ENCODE measurements at regions not wholly inside any gene's neighbourhood (a gene's known extent, or its start where the extent isn't known, plus 50 kb on each side); places are given as distances from the start of the nearest gene placed in this dataset.

GRCh38 chr14:85191986-85192385, 338.0 kb upstream of the FLRT2 start:
- no peak for DNase-seq (ENCODE audit: low spot score)

DNA sequence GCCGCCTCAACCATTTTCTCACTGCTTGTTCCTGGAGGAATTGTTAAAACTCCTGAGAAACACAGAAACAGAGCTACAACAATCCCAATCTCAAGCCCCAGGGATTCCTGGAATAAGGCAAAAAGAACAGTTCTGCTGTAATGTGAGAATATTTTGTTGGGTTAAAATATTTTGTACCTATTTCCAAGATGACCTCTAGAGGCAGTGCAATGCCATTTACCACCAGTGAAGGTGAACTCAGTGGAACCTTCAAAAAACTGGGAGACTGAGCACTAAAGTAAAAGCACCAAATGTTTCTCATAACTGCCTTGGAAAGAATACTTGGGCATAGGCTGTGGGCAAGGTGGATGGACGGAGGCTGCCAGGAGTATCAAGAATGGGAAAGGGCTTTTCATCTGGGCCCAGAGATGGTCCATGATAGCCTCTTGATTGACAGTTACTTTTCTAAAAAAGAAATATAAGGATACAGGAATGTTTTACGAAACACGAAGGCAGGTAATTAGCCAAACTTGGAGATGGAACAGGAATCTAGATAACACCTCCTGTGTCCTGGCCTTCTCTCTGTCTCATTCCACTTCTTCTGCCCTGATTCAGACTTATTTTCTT, 334.0 kb upstream of the FLRT2 start:
- DNase-seq (ENCODE audit: low spot score), result no peak

- DNase-seq (ENCODE audit: low spot score), result no peak
Observed at GRCh38 chr14:85198001-85198400, 331.9 kb upstream of the FLRT2 start.

GRCh38 chr14:85205875-85206274, 324.1 kb upstream of the FLRT2 start:
- no peak for DNase-seq (ENCODE audit: low spot score)

GRCh38 chr14:85214471-85214870, 315.5 kb upstream of the FLRT2 start:
- no peak for DNase-seq (ENCODE audit: low spot score)

DNA sequence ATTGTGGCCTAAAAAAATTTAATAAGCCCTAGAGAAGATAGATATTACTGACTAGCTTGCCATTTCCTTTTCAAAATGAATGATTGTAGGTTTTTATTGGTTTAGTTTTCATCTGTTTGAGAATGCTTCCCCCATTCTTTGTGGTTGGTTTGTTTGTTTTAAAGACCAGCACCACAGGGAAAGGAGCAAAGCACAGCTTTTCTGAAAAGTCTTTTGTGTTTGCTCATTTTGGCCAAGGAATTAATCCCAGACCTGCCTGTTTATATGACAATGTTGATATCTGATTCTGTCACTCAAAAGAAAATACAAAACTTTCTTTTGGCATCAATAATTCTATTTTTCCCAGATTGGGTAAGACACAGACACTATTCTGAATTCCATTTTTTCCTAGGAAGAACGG, 312.5 kb upstream of the FLRT2 start:
- DNase-seq (ENCODE audit: low spot score), result peak; percentile 43

- DNase-seq (ENCODE audit: low spot score), result no peak
Observed at GRCh38 chr14:85218982-85219381, 311.0 kb upstream of the FLRT2 start.

GRCh38 chr14:85221832-85222231, 308.1 kb upstream of the FLRT2 start:
- no peak for DNase-seq (ENCODE audit: low spot score)

DNA sequence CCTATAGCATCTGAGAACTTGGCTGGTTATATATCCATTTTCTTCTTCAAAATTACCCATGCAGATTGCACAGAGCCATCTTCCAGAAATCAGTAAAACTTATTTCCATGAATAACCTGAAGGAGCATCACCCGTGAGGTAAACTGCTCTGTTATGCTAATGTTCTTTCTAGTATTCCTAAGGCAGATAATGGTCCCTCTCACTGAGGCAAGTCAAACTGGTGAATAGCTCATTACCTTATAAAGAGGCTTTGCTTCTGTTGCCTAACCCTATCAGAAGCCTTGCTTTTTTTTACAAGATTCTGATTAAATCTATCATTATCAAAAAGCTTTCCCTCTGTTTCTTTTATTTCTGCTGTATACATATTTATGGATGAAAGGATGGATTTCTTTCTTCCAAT, 307.6 kb upstream of the FLRT2 start:
- DNase-seq (ENCODE audit: low spot score), result no peak

DNA sequence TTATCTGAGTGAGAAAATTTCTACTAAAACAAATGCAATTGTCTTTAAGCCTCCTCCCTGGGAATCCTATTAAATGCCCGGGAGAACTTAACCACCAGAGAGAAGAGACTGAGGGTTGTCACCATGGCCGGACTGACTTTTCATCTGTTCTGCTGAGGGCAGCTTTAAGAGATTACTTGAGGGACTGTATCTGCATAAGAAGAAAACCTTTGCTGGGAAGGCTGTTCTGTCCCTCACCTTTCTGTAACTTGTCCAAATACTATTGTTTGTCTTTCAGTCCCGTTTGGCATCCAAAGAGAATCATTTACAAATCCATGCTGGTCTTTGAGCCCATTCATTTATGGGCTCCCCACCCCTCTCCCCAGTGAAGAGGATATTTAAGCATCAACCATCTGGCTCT, 306.3 kb upstream of the FLRT2 start:
- DNase-seq (ENCODE audit: low spot score), result no peak

DNA sequence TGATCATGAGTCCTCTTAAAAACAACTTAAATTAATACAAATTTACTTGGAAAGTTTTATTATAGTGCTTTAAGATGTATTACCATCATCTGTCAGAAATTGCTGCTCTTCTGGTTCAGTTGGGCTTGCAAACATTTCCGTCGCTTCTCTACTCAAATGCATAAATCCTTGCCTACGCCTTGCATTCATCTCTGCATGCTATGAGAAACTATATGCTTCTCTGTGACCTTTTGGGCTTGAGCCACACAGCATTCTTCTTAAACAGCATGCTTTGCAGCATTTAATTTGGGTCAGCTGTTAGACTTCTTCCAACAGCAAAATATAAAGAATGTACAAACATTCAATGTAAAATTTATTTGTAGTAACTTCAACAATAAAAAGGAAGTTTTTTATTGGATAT, 305.7 kb upstream of the FLRT2 start:
- no peak for DNase-seq (ENCODE audit: low spot score)

DNA sequence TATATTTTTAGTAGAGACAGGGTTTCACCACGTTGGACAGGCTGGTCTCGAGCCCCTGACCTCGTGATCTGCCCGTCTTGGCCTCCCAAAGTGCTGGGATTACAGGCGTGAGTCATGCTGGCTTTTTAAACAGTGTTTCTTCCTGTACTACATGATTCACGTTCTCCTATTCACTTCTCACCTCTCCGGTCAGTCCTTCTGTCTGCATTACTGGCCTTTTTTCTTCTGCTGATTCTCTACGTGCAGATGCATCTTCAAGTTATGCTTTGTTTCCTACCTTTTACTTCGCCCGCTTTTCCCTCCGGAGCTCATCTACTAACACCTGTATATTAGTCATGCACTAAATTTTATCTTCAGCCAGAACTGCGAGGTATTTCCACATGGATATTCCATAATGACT, 296.2 kb upstream of the FLRT2 start:
- peak; percentile 90 for DNase-seq (ENCODE audit: low spot score)

DNA sequence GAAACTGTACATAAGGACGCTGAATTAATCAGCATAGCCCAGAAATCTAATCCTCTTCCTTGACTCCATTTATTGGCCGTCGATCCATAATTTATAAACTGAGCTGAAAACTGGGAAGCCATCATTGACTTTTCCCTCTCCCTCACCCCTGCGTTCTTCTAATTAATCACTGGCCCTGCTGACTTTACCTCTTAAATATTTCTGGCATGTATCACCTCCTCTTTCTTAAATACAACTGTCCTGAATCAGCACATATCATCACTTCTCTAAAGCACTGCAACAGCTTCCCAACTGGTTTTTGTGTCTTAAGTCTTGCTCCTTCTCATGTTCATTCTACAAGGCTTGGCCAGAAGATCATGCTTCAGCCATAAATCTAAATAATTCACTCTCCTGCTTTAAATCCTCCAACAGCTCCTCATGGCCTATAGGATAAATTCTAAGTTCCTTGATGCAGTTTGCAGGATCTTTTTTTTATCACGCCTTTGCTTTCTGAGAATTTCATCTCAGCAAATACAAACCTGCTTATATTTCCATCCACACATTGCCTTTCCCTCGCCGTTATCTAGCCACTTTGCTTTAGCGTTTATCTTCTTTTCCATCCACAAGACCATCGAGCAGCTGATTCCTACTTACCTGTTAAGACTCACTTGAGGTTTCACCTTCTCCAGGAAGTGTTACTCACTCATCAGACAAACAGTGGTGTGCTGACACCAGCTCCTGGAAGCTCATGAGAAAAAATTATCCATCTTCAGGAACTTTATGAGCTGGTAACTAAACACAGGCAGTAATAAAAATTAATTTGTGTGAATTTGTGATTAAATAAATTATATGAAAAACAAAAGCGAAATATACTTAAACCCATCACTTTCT, 295.6 kb upstream of the FLRT2 start:
- peak; percentile 6 for DNase-seq (ENCODE audit: low spot score)

GRCh38 chr14:85235868-85236267, 294.1 kb upstream of the FLRT2 start:
- DNase-seq (ENCODE audit: low spot score), result no peak

GRCh38 chr14:85236296-85236695, 293.6 kb upstream of the FLRT2 start:
- no peak for DNase-seq (ENCODE audit: low spot score)

DNA sequence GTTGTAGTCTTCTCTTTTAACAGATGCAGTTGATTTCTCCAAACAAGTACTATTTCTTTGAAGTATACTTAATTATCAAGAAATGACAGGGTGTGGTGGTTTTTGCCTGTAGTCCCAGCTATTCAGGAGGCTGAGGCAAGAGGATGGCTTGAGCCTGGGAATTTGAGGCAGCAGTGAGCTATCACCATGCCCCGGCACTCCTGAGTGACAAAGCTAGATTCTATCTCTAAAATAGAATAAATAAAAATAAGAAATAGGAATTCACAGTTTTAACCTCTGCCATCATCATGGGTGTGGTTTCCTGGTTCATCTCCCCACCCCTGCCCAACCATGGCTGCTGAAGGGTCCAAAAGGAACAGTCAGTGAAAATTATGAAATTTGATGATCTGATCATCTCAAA, 290.2 kb upstream of the FLRT2 start:
- DNase-seq (ENCODE audit: low spot score), result no peak

GRCh38 chr14:85241022-85241855, 288.7 kb upstream of the FLRT2 start:
- DNase-seq (ENCODE audit: low spot score), result peak; percentile 4

DNA sequence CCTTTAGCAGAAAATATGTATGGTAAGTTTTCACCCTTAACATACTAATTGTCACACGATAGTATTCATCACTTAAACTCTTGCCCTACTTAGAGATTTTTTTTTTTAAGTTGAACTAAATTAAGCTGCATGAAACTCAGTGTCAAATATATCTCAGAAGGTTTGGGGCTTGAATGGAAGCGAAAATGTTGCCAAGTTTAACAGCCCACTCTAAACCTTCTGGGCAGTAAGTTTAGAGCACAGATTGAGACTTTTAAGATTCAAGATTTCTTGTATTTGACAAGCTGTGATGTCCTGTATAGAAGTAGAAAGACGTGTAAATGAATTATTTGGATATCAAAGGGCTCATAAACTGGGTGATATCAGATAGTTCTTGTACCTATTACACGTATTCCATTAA, 287.3 kb upstream of the FLRT2 start:
- DNase-seq (ENCODE audit: low spot score), result no peak

GRCh38 chr14:85243321-85243720, 286.6 kb upstream of the FLRT2 start:
- no peak for DNase-seq (ENCODE audit: low spot score)

GRCh38 chr14:85247071-85247470, 282.9 kb upstream of the FLRT2 start:
- DNase-seq (ENCODE audit: low spot score), result no peak

DNA sequence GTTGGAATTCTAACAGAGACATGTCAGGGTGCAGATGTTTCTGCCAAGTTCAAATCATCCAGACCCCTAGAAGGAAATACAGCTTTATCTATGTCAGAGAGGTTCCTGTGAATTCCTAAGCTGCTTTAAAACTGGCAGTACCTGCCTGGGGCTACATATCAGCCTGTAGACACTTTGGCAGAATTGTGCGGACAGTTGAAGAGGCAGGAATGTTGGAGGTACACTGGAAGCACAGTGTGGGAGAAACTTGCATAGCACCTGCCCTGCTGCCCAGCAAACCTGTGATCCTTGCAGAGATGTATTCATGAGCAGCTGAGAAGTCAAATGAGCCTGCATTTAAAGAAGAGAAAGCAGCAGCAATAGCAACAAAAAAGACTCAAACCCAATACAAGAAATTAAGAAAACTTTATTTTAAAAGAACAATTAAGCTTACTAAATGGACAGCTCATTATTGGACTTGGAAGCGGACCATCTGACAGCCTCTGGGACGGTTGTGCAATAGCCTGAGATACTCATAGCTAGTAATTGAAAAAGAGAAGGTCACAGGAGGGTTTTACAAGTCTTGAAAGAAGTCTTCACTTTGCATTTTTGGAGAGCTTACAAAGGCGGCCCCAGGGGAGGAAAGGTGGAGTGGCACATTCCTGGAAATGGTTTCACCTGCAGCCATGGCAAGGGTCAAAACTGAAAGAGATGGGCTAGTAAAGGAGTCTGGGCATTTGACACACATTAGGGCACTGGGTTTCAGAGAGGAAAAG, 280.9 kb upstream of the FLRT2 start:
- DNase-seq (ENCODE audit: low spot score), result no peak

Measured in H4 (cell line).